Astrocyte (in vitro differentiated cells and primary cell): ENCODE measurements at regions not wholly inside any gene's neighbourhood (a gene's known extent, or its start where the extent isn't known, plus 50 kb on each side); places are given as distances from the start of the nearest gene placed in this dataset.

ENCODE experiments used
- DNase-seq: peaks from one replicate; pipeline ENCODE4 v3.0.0-alpha.2; 2010; ENCODE audit warnings: low read depth
- FAIRE-seq: peaks from 2 replicates; lab custom pipeline; 2011; peaks lifted over from hg19 to GRCh38; lab: Jason Lieb, UNC
- H2AFZ ChIP-seq: 2 replicates; pipeline ENCODE4 v1.6.0; 2012; ENCODE audit warnings: low read depth, low read length, inconsistent platforms
- H3K27ac ChIP-seq: 2 replicates; pipeline ENCODE4 v1.5.1; 2011; ENCODE audit warnings: low read depth, low read length, inconsistent platforms
- H3K27me3 ChIP-seq: 2 replicates; pipeline ENCODE4 v1.6.0; 2011; ENCODE audit warnings: low read length, inconsistent platforms; ENCODE audit not compliant: insufficient read depth
- H3K36me3 ChIP-seq: 2 replicates; pipeline ENCODE4 v1.5.1; 2011; ENCODE audit warnings: low read length, inconsistent platforms; ENCODE audit not compliant: insufficient read depth
- H3K4me1 ChIP-seq: 2 replicates; pipeline ENCODE4 v1.5.1; 2011; ENCODE audit warnings: low read length, inconsistent platforms; ENCODE audit not compliant: insufficient read depth
- H3K4me2 ChIP-seq: 2 replicates; pipeline ENCODE4 v1.6.0; 2012; ENCODE audit warnings: low read length, inconsistent platforms
- H3K4me3 ChIP-seq: 2 replicates; pipeline ENCODE4 v1.5.1; 2011; ENCODE audit warnings: low read depth, mild to moderate bottlenecking, low read length, inconsistent platforms; ENCODE audit not compliant: insufficient read depth
- H3K79me2 ChIP-seq: 2 replicates; pipeline ENCODE4 v1.6.0; 2012; ENCODE audit warnings: mild to moderate bottlenecking, low read length, inconsistent platforms; ENCODE audit not compliant: insufficient read depth
- H3K9ac ChIP-seq: 2 replicates; pipeline ENCODE4 v1.6.0; 2012; ENCODE audit warnings: mild to moderate bottlenecking, low read length, inconsistent platforms
- H3K9me3 ChIP-seq: 2 replicates; pipeline ENCODE4 v1.5.1; 2012; ENCODE audit warnings: low read depth, mild to moderate bottlenecking, low read length, inconsistent platforms; ENCODE audit not compliant: insufficient read depth
- H4K20me1 ChIP-seq: 2 replicates; pipeline ENCODE4 v1.6.0; 2012; ENCODE audit warnings: low read length, inconsistent platforms; ENCODE audit not compliant: insufficient read depth
- H3K27ac Mint-ChIP-seq: one replicate; pipeline ENCODE4 v1.8.0; 2021; ENCODE audit warnings: mild to moderate bottlenecking, mixed read lengths; ENCODE audit not compliant: unreplicated experiment
- H3K27me3 Mint-ChIP-seq: one replicate; pipeline ENCODE4 v1.8.0; 2021; ENCODE audit warnings: low read depth, mixed read lengths; ENCODE audit not compliant: unreplicated experiment
- H3K36me3 Mint-ChIP-seq: one replicate; pipeline ENCODE4 v1.8.0; 2021; ENCODE audit warnings: low read depth, mixed read lengths; ENCODE audit not compliant: unreplicated experiment
- H3K4me1 Mint-ChIP-seq: one replicate; pipeline ENCODE4 v1.8.0; 2021; ENCODE audit warnings: low read depth, mixed read lengths; ENCODE audit not compliant: unreplicated experiment
- H3K4me3 Mint-ChIP-seq: one replicate; pipeline ENCODE4 v1.8.0; 2021; ENCODE audit warnings: mild to moderate bottlenecking, moderate library complexity, mixed read lengths; ENCODE audit not compliant: unreplicated experiment
- H3K9me3 Mint-ChIP-seq: one replicate; pipeline ENCODE4 v1.8.0; 2021; ENCODE audit warnings: mild to moderate bottlenecking, mixed read lengths; ENCODE audit not compliant: unreplicated experiment
- EZH2 ChIP-seq: IDR thresholded peaks from 2 replicates; pipeline ENCODE4 v1.6.1; 2012; ENCODE audit warnings: mild to moderate bottlenecking, low read length, inconsistent platforms; ENCODE audit not compliant: insufficient read depth
- TF ChIP-seq, protein P1 (sequence below): IDR thresholded peaks from 2 replicates; pipeline ENCODE4 v1.5.1; 2011; ENCODE audit warnings: low read depth, mild to moderate bottlenecking, inconsistent platforms, low read length, moderate library complexity; ENCODE audit not compliant: insufficient read depth

GRCh38 chr20:62563561-62563960 lies 78.7 kb upstream of the SLCO4A1 start:
- no peak for FAIRE-seq
- DNase-seq: no peak
- Mint-ChIP-seq H3K4me1 (no peaks in the 10 kb centered on the region), H3K27ac (no peak overlapping the region), H3K4me3 (no peak overlapping the region), H3K9me3 (no peaks in the 10 kb centered on the region), H3K36me3 (no peaks in the 10 kb centered on the region), H3K27me3 (peaks cover 39% of the 10 kb centered on the region)
- no peaks in the 10 kb centered on the region for H3K9me3 ChIP-seq
- H3K4me2 ChIP-seq: no peak overlapping the region
- no peaks in the 10 kb centered on the region for H4K20me1 ChIP-seq
- H3K9ac ChIP-seq: no peak overlapping the region
- H3K4me3 ChIP-seq: no peak overlapping the region
- no peak for TF ChIP-seq EZH2
- TF ChIP-seq, protein P1, sequence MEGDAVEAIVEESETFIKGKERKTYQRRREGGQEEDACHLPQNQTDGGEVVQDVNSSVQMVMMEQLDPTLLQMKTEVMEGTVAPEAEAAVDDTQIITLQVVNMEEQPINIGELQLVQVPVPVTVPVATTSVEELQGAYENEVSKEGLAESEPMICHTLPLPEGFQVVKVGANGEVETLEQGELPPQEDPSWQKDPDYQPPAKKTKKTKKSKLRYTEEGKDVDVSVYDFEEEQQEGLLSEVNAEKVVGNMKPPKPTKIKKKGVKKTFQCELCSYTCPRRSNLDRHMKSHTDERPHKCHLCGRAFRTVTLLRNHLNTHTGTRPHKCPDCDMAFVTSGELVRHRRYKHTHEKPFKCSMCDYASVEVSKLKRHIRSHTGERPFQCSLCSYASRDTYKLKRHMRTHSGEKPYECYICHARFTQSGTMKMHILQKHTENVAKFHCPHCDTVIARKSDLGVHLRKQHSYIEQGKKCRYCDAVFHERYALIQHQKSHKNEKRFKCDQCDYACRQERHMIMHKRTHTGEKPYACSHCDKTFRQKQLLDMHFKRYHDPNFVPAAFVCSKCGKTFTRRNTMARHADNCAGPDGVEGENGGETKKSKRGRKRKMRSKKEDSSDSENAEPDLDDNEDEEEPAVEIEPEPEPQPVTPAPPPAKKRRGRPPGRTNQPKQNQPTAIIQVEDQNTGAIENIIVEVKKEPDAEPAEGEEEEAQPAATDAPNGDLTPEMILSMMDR: no peak
- peaks cover 9% of the 10 kb centered on the region for H3K27me3 ChIP-seq
- no peak overlapping the region for H2AFZ ChIP-seq
- no peak overlapping the region for H3K27ac ChIP-seq
- H3K36me3 ChIP-seq: no peaks in the 10 kb centered on the region
- no peaks in the 10 kb centered on the region for H3K4me1 ChIP-seq
- H3K79me2 ChIP-seq: no peaks in the 10 kb centered on the region

DNA sequence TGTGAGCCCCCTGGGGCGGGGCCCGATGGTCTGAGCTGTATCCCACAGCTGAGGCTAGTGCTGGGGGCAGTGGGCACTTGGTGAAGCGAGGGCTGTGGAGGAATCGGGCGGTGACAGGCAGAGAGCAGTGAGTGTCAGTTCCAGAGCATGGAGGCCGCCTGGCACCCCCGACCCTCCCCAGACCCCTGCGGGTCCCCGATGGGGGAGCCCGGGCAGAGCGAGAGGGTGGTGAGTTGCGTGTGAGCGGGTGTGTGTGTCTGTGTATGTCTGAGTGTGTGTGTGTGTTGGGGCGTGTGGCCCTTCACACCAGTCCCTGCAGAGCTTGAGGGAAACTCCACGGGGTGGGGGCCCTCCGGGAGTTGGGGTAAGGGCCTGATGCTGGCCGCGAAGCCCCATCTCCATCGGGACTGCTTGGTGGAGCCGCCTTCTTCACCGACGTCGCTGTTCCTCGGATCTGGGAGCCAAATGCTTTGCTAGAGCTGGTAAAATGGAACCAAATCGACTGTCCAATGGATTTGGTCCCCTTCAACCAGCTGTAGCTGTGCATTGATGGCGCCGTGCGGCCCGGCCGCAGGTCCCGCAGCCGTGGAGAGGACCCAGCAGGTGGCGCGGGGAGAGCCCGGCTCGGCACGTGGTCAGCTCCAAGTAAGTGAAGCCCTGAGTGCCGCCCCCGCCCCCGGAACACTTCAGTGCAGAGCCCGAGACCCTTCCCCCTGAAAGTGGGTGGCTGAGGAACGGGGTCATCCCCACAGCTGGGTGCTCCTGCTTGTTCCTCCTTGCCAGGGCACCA lies 77.7 kb upstream of the SLCO4A1 start:
- H3K4me2 ChIP-seq: no peak overlapping the region
- no peak overlapping the region for H3K9ac ChIP-seq
- DNase-seq (no peak), FAIRE-seq (no peak)
- Mint-ChIP-seq H3K4me3 (no peak overlapping the region), H3K4me1 (no peaks in the 10 kb centered on the region), H3K27me3 (peaks cover 47% of the 10 kb centered on the region), H3K27ac (no peak overlapping the region), H3K36me3 (no peaks in the 10 kb centered on the region), H3K9me3 (no peaks in the 10 kb centered on the region)
- no peaks in the 10 kb centered on the region for H4K20me1 ChIP-seq
- no peak overlapping the region for H3K4me3 ChIP-seq
- no peak overlapping the region for H2AFZ ChIP-seq
- no peaks in the 10 kb centered on the region for H3K36me3 ChIP-seq
- H3K27ac ChIP-seq: no peak overlapping the region
- TF ChIP-seq, protein P1: no peak
- TF ChIP-seq EZH2: no peak
- no peaks in the 10 kb centered on the region for H3K9me3 ChIP-seq
- no peaks in the 10 kb centered on the region for H3K79me2 ChIP-seq
- peaks cover 7% of the 10 kb centered on the region for H3K27me3 ChIP-seq
- no peaks in the 10 kb centered on the region for H3K4me1 ChIP-seq

- peaks cover 5% of the 10 kb centered on the region for H3K27me3 ChIP-seq
- peaks cover 2% of the 10 kb centered on the region for H3K9me3 Mint-ChIP-seq
Observed at GRCh38 chr20:62566266-62566665, 76.0 kb upstream of the SLCO4A1 start.

More at GRCh38 chr20:62566266-62566665, 76.0 kb upstream of the SLCO4A1 start:
- Histone ChIP-seq H3K4me3 (no peak overlapping the region), H2AFZ (no peak overlapping the region), H3K36me3 (no peaks in the 10 kb centered on the region), H3K9ac (no peak overlapping the region), H4K20me1 (no peaks in the 10 kb centered on the region), H3K79me2 (no peaks in the 10 kb centered on the region), H3K9me3 (no peaks in the 10 kb centered on the region), H3K4me2 (no peak overlapping the region), H3K27ac (no peak overlapping the region), H3K4me1 (no peaks in the 10 kb centered on the region)
- H3K27ac Mint-ChIP-seq: no peak overlapping the region
- TF ChIP-seq, protein P1: no peak
- TF ChIP-seq EZH2: no peak
- FAIRE-seq (no peak), DNase-seq (no peak)
- H3K4me3 Mint-ChIP-seq: no peak overlapping the region
- H3K27me3 Mint-ChIP-seq: peaks cover 54% of the 10 kb centered on the region
- H3K4me1 Mint-ChIP-seq: no peaks in the 10 kb centered on the region
- H3K36me3 Mint-ChIP-seq: no peaks in the 10 kb centered on the region
